GM21423 (cell line): ENCODE measurements at regions not wholly inside any gene's neighbourhood (a gene's known extent, or its start where the extent isn't known, plus 50 kb on each side); places are given as distances from the start of the nearest gene placed in this dataset.

Experiments
- ATAC-seq: cut with Tn5 transposase; IDR thresholded peaks from one replicate; pipeline ENCODE4 v1.9.1; 2021; ENCODE audit warnings: mild to moderate bottlenecking, moderate library complexity; ENCODE audit not compliant: unreplicated experiment

- ATAC-seq: no peak
Observed at GRCh38 chr18:4858379-4859127, 338.5 kb downstream of the AKAIN1 start.

- no peak for ATAC-seq
Observed at GRCh38 chr18:4854671-4855070, 342.4 kb downstream of the AKAIN1 start.

- ATAC-seq: no peak
Observed at GRCh38 chr18:4851301-4851976, 345.6 kb downstream of the AKAIN1 start.

GRCh38 chr18:4847056-4847455 lies 350.0 kb downstream of the AKAIN1 start:
- no peak for ATAC-seq

GRCh38 chr18:4844320-4844719 lies 352.7 kb downstream of the AKAIN1 start:
- ATAC-seq: no peak

GRCh38 chr18:4843771-4844170 lies 353.3 kb downstream of the AKAIN1 start:
- no peak for ATAC-seq

GRCh38 chr18:4842751-4843150 lies 354.3 kb downstream of the AKAIN1 start:
- no peak for ATAC-seq

GRCh38 chr18:4842287-4842686 lies 354.8 kb downstream of the AKAIN1 start:
- no peak for ATAC-seq

- ATAC-seq: no peak
Observed at GRCh38 chr18:4839639-4840038, 357.4 kb downstream of the AKAIN1 start.

- ATAC-seq: no peak
Observed at GRCh38 chr18:4836141-4836540, 360.9 kb downstream of the AKAIN1 start.

- no peak for ATAC-seq
Observed at GRCh38 chr18:4831791-4832375, 365.2 kb downstream of the AKAIN1 start.

- ATAC-seq: no peak
Observed at GRCh38 chr18:4831127-4831526, 365.9 kb downstream of the AKAIN1 start.

- ATAC-seq: no peak
Observed at GRCh38 chr18:4823091-4823490, 368.0 kb upstream of the DLGAP1 start.

- ATAC-seq: no peak
Observed at GRCh38 chr18:4821801-4822200, 366.7 kb upstream of the DLGAP1 start.

- ATAC-seq: no peak
Observed at GRCh38 chr18:4817665-4818064, 362.6 kb upstream of the DLGAP1 start.

- no peak for ATAC-seq
Observed at GRCh38 chr18:4813708-4814107, 358.6 kb upstream of the DLGAP1 start.

- ATAC-seq: no peak
Observed at GRCh38 chr18:4808891-4809290, 353.8 kb upstream of the DLGAP1 start.

GRCh38 chr18:4807604-4808293 lies 352.6 kb upstream of the DLGAP1 start:
- no peak for ATAC-seq

GRCh38 chr18:4806331-4806730 lies 351.2 kb upstream of the DLGAP1 start:
- ATAC-seq: no peak

- no peak for ATAC-seq
Observed at GRCh38 chr18:4802296-4802695, 347.2 kb upstream of the DLGAP1 start.

- no peak for ATAC-seq
Observed at GRCh38 chr18:4801151-4801550, 346.0 kb upstream of the DLGAP1 start.
